ENCODE measurements at regions not wholly inside any gene's neighbourhood (a gene's known extent, or its start where the extent isn't known, plus 50 kb on each side); places are given as distances from the start of the nearest gene placed in this dataset.

DNA sequence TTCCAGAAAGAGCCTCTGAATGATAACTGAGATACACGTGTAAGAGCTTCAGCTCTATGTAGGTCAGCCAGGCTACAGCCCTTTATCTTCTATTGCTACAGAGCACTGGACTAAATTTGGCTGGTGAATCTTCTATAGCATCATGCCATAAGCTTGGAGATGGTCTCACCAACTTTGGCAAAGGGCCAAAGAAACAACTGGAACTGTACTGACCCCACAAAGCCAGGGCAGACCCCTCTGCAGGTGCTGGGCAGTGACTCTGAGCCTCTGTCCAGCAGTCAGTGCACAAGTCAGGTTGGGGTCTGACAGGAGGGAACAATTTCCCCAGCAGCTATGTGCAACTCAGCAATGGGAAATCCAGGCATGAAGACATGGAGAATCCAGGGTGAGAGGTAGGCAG lies 57.8 kb upstream of the NFASC start:
- Histone ChIP-seq H3K27ac (ENCODE audit: extremely low read depth, low read depth, low read length) (no peak overlapping the region), H3K4me1 (replicated peaks in 1 of 2; ENCODE audit: control insufficient read depth in 2 of 2, insufficient read depth in 2 of 2, low read length in 2 of 2) (no peaks in the 10 kb centered on the region), H3K9me3 (replicated peaks; ENCODE audit: control insufficient read depth, insufficient read depth, low read depth, low read length) (no peaks in the 10 kb centered on the region), H3K79me2 (ENCODE audit: control insufficient read depth, insufficient read depth, low read length) (no peaks in the 10 kb centered on the region), H3K36me3 (ENCODE audit: control insufficient read depth, insufficient read depth, low read length) (no peaks in the 10 kb centered on the region), H4K20me1 (replicated peaks; ENCODE audit: control insufficient read depth, insufficient read depth, low read length) (no peaks in the 10 kb centered on the region; the same call in 1 of the 2 replicates), H3K27me3 (ENCODE audit: control insufficient read depth in 2 of 2, insufficient read depth in 2 of 2, low read length in 2 of 2) (peaks cover 15 to 18% of the 10 kb centered on the region in 2 experiments; a peak in 3 of 5 replicates), H2AFZ (ENCODE audit: low read depth, low read length) (no peak overlapping the region), H3K4me3 (no peak overlapping the region), H3K9ac (ENCODE audit: insufficient read depth in 1 of 2, low read depth in 2 of 2, low read length in 2 of 2) (peak overlapping the region in 1 of 2 experiments; percentile 19; a peak in 1 of 4 replicates), H3K4me2 (ENCODE audit: insufficient read depth, low read length) (no peak overlapping the region), H3K9me1 (ENCODE audit: control insufficient read depth, insufficient read depth, low read length) (no peaks in the 10 kb centered on the region)
- ATAC-seq (no peak), DNase-seq (ENCODE audit: extremely low read depth in 1 of 4, low spot score in 3 of 4) (no peak), FAIRE-seq (no peak)
- 0% methylated on average over 1 of the region's 1 CpG for WGBS (ENCODE audit: insufficient coverage, low coverage, missing lambda C conversion rate)
- in situ Hi-C loops (cut with MboI), result no loop called here
- CTCF ChIA-PET (ENCODE audit: low intra/inter-chr PET ratio), result no interaction called here
- POLR2A ChIA-PET, result interaction anchor here (0.5 to 1.1 kb wide), 3 partner anchors 8 to 275 kb away, joined by 3 read pairs; no protein-coding TSS in a partner anchor
- TF ChIP-seq ZSCAN32 (CRISPR knock-in tag; IDR thresholded peaks at IDR 0.05) (no peak), SAFB2 (IDR thresholded peaks at IDR 0.05; ENCODE audit: borderline replicate concordance, low read depth, low read length, severe bottlenecking) (no peak), MNT (conservative IDR thresholded peaks at IDR 0.05) (no peak), NFIX (CRISPR knock-in tag; IDR thresholded peaks at IDR 0.05; ENCODE audit: low read depth) (peak; percentile 57; the same call in 1 of the 2 replicates), NFIC (IDR thresholded peaks at IDR 0.05) (peak; percentile 84), FOXK1 (CRISPR knock-in tag; IDR thresholded peaks at IDR 0.05; ENCODE audit: borderline replicate concordance) (no peak)
- intact Hi-C loops (cut with micrococcal nuclease), result no loop called here
- BruUV-seq (replicated peaks), result no TSS peak
